ENCODE measurements at regions not wholly inside any gene's neighbourhood (a gene's known extent, or its start where the extent isn't known, plus 50 kb on each side); places are given as distances from the start of the nearest gene placed in this dataset.

GRCh38 chr1:239997160-239997514 is 94.5 kb upstream of the FMN2 start:
- H3K4me3 ChIP-seq = no peak overlapping the region

GRCh38 chr1:239997515-239998311 is 94.0 kb upstream of the FMN2 start:
- H3K27ac ChIP-seq = no peak overlapping the region
- H3K36me3 ChIP-seq = no peaks in the 10 kb centered on the region
- H3K4me3 ChIP-seq = peak overlapping the region in 1 of 4 donors; percentile 13
- peaks cover 22 to 37% (median 23%) of the 10 kb centered on the region in 3 donors for H3K27me3 ChIP-seq
- intact Hi-C loops (cut with DNase I; ENCODE audit: low total_unique reads) (no loop called here), in situ Hi-C loops (cut with MboI; ENCODE audit: low sequenced_read_pairs in 4 of 4) (no loop called here)
- H3K9me3 ChIP-seq = no peaks in the 10 kb centered on the region
- DNase-seq = no peak
- TF ChIP-seq CTCF (IDR thresholded peaks at IDR 0.05 in 4 of 5, conservative IDR thresholded peaks at IDR 0.05 in 1 of 5) (no peak), POLR2A (IDR thresholded peaks at IDR 0.05) (no peak)
- H3K4me1 ChIP-seq = no peaks in the 10 kb centered on the region
- no peak for ATAC-seq

More at GRCh38 chr1:239997160-239997514, 94.5 kb upstream of the FMN2 start:
- in situ Hi-C loops (cut with MboI; ENCODE audit: low sequenced_read_pairs in 4 of 4) = no loop called here
- Histone ChIP-seq H3K4me1 (no peaks in the 10 kb centered on the region), H3K36me3 (no peaks in the 10 kb centered on the region), H3K9me3 (no peaks in the 10 kb centered on the region), H3K27ac (no peak overlapping the region), H3K27me3 (peaks cover 22 to 37% (median 23%) of the 10 kb centered on the region in 3 donors)
- ATAC-seq (no peak), DNase-seq (no peak)
- intact Hi-C loops (cut with DNase I; ENCODE audit: low total_unique reads) = no loop called here
- no peak for TF ChIP-seq POLR2A (IDR thresholded peaks at IDR 0.05)
- TF ChIP-seq CTCF (IDR thresholded peaks at IDR 0.05 in 4 of 5, conservative IDR thresholded peaks at IDR 0.05 in 1 of 5) = no peak

GRCh38 chr1:239998312-239998649 is 93.4 kb upstream of the FMN2 start:
- Histone ChIP-seq H3K9me3 (no peaks in the 10 kb centered on the region), H3K4me1 (no peaks in the 10 kb centered on the region), H3K27ac (no peak overlapping the region), H3K36me3 (no peaks in the 10 kb centered on the region), H3K27me3 (peaks cover 22 to 37% (median 23%) of the 10 kb centered on the region in 3 donors), H3K4me3 (peak overlapping the region in 1 of 4 donors; percentile 13)
- DNase-seq (no peak), ATAC-seq (no peak)
- in situ Hi-C loops (cut with MboI; ENCODE audit: low sequenced_read_pairs in 4 of 4) (no loop called here), intact Hi-C loops (cut with DNase I; ENCODE audit: low total_unique reads) (no loop called here)
- TF ChIP-seq CTCF (IDR thresholded peaks at IDR 0.05 in 4 of 5, conservative IDR thresholded peaks at IDR 0.05 in 1 of 5) = no peak
- TF ChIP-seq POLR2A (IDR thresholded peaks at IDR 0.05) = no peak

- peaks cover 22 to 34% (median 23%) of the 10 kb centered on the region in 3 donors for H3K27me3 ChIP-seq
Measured at GRCh38 chr1:239999170-239999569, 92.5 kb upstream of the FMN2 start.

More at GRCh38 chr1:239999170-239999569, 92.5 kb upstream of the FMN2 start:
- Histone ChIP-seq H3K36me3 (no peaks in the 10 kb centered on the region), H3K4me1 (no peaks in the 10 kb centered on the region), H3K9me3 (no peaks in the 10 kb centered on the region), H3K4me3 (no peak overlapping the region), H3K27ac (no peak overlapping the region)
- in situ Hi-C loops (cut with MboI; ENCODE audit: low sequenced_read_pairs in 4 of 4) = no loop called here
- TF ChIP-seq POLR2A (IDR thresholded peaks at IDR 0.05) (no peak), CTCF (IDR thresholded peaks at IDR 0.05 in 4 of 5, conservative IDR thresholded peaks at IDR 0.05 in 1 of 5) (no peak)
- DNase-seq (no peak), ATAC-seq (no peak)
- intact Hi-C loops (cut with DNase I; ENCODE audit: low total_unique reads) = no loop called here

Measured in gastrocnemius medialis (tissue), 4 donors.